HG03521 (cell line): ENCODE measurements at regions not wholly inside any gene's neighbourhood (a gene's known extent, or its start where the extent isn't known, plus 50 kb on each side); places are given as distances from the start of the nearest gene placed in this dataset.

Experiments
- ATAC-seq: cut with Tn5 transposase; IDR thresholded peaks from one replicate; pipeline ENCODE4 v1.9.1; 2021; ENCODE audit warnings: mild to moderate bottlenecking, moderate library complexity; ENCODE audit not compliant: unreplicated experiment

- ATAC-seq = no peak
Measured at GRCh38 chr22:48806227-48806781, 1021.4 kb downstream of the BRD1 start.

- no peak for ATAC-seq
Measured at GRCh38 chr22:48805516-48805915, 1022.2 kb downstream of the BRD1 start.

- ATAC-seq = no peak
Measured at GRCh38 chr22:48804811-48805301, 1022.8 kb downstream of the BRD1 start.

GRCh38 chr22:48803948-48804810 is 1023.5 kb downstream of the BRD1 start:
- ATAC-seq = no peak

GRCh38 chr22:48803171-48803947 is 1024.3 kb downstream of the BRD1 start:
- ATAC-seq = no peak

GRCh38 chr22:48802576-48802975 is 1025.1 kb downstream of the BRD1 start:
- no peak for ATAC-seq

GRCh38 chr22:48800886-48801607 is 1026.6 kb downstream of the BRD1 start:
- ATAC-seq = no peak

- no peak for ATAC-seq
Measured at GRCh38 chr22:48800036-48800885, 1027.4 kb downstream of the BRD1 start.

GRCh38 chr22:48799227-48799970 is 1028.3 kb downstream of the BRD1 start:
- no peak for ATAC-seq

GRCh38 chr22:48798281-48799226 is 1029.1 kb downstream of the BRD1 start:
- ATAC-seq = no peak

- ATAC-seq = no peak
Measured at GRCh38 chr22:48797731-48798130, 1029.9 kb downstream of the BRD1 start.

GRCh38 chr22:48796310-48797015 is 1031.2 kb downstream of the BRD1 start:
- ATAC-seq = no peak

- ATAC-seq = no peak
Measured at GRCh38 chr22:48795664-48796063, 1032.0 kb downstream of the BRD1 start.

- no peak for ATAC-seq
Measured at GRCh38 chr22:48794906-48795305, 1032.8 kb downstream of the BRD1 start.

- ATAC-seq = no peak
Measured at GRCh38 chr22:48793949-48794348, 1033.7 kb downstream of the BRD1 start.

- no peak for ATAC-seq
Measured at GRCh38 chr22:48786679-48786996, 1041.0 kb downstream of the BRD1 start.

- no peak for ATAC-seq
Measured at GRCh38 chr22:48785792-48786678, 1041.6 kb downstream of the BRD1 start.
